ENCODE measurements at regions not wholly inside any gene's neighbourhood (a gene's known extent, or its start where the extent isn't known, plus 50 kb on each side); places are given as distances from the start of the nearest gene placed in this dataset.

DNA sequence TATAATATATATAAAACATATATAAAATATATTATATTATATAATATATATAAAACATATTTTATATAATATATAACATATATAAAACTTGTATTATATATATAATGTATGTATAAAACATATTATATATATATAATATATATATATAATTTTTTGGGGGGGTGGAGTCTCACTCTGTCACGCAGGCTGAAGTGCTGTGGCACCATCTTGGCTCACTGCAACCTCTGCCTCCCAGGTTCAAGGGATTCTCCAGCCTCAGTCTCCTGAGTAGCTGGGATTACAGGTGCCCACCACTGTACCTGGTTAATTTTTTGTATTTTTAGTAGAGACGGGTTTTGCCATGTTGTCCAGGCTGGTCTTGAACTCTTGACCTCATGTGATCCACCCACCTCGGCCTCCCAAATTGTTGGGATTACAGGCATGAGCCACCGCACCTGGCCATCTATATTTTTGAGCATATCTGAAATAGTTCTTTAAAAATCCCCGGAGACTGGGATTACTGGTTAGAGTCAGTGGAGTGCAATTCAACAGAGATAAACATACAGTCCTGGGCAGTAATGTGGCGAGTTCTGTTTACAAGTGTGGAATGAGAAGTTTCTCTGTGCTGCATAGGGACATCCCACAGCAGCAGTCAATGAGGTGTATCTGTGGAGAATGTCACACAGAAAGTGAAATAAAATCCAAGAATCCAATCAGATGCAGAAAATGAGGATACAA lies 208.4 kb downstream of the MYCN start:
- H3K36me3 ChIP-seq (ENCODE audit: control insufficient read depth in 2 of 2, insufficient read depth in 1 of 2, low read length in 2 of 2), result no peaks in the 10 kb centered on the region
- no peaks in the 10 kb centered on the region for H3K4me1 ChIP-seq (ENCODE audit: control insufficient read depth, insufficient read depth, low read length)
- H3K9me3 ChIP-seq (ENCODE audit: control insufficient read depth, insufficient read depth, low read depth, low read length), result no peaks in the 10 kb centered on the region
- H3K27ac ChIP-seq (ENCODE audit: extremely low read depth, low read depth, low read length), result no peak overlapping the region
- POLR2A ChIA-PET, result no interaction called here
- CTCF ChIA-PET, result interaction anchor here (0.6 kb wide), 1 partner anchor 303 kb away, joined by 3 read pairs; no protein-coding TSS in a partner anchor
- H3K4me3 ChIP-seq (ENCODE audit: low read depth, low read length), result no peak overlapping the region
- TF ChIP-seq ZNF701 (tag by site-specific recombination; IDR thresholded peaks at IDR 0.05), result no peak
- no peak for TF ChIP-seq ZFHX2 (tag by site-specific recombination; conservative IDR thresholded peaks at IDR 0.05)
- TF ChIP-seq ZNF549 (tag by site-specific recombination; IDR thresholded peaks at IDR 0.05), result no peak
- no peak for TF ChIP-seq ZNF529 (tag by site-specific recombination; IDR thresholded peaks at IDR 0.05; ENCODE audit: insufficient replicate concordance)

DNA sequence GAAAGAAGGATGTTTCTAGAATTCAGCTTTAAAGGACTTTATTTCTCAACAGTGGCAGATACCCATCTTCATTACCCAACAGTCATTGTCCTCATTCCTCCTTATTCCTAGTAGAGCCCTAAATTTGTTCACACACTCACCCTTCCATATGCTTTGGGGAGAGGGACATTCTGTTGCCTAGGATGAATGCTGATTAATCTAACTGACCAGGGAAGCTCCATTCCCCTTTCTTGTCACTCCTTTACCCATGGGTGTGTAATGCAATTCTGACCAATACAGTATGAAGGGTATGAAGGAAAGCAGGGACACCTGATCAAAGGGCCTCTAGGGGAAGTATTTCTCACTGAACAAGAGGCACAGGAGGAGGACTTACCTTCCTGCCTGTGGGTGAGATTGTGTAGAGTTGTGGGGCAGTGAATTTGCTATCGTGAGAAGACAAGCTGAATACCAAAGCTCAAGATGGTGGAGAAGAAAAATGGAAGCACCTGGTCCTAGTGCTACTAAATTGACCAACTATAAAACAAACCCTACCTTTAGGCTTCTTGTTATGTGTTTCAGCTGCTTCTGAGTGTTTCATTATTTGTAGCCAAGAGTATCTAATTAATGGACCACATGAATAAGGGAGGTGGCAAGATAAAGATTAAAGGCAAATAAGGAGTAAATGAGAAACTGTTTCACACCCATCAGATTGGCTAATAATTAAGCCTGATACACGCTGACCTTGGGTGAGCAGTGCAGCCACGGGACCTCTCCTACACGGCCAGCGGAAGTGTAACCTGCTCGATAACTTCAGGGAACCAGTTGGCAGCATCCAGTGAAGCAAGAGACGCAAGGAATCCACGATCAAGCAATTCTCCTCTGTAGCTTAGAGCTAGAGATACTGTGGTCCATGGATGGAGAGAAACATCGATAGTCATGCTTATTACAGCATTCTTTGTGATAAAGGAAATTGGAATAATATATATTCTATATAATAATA lies 202.3 kb downstream of the MYCN start:
- TF ChIP-seq SP2 (tag by site-specific recombination; IDR thresholded peaks at IDR 0.05), result no peak
- TF ChIP-seq, protein P1, sequence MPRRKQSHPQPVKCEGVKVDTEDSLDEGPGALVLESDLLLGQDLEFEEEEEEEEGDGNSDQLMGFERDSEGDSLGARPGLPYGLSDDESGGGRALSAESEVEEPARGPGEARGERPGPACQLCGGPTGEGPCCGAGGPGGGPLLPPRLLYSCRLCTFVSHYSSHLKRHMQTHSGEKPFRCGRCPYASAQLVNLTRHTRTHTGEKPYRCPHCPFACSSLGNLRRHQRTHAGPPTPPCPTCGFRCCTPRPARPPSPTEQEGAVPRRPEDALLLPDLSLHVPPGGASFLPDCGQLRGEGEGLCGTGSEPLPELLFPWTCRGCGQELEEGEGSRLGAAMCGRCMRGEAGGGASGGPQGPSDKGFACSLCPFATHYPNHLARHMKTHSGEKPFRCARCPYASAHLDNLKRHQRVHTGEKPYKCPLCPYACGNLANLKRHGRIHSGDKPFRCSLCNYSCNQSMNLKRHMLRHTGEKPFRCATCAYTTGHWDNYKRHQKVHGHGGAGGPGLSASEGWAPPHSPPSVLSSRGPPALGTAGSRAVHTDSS (tag by site-specific recombination; IDR thresholded peaks at IDR 0.05), result no peak
- TF ChIP-seq ZNF776 (tag by site-specific recombination; IDR thresholded peaks at IDR 0.05; ENCODE audit: borderline replicate concordance), result no peak
- TF ChIP-seq, protein P2, sequence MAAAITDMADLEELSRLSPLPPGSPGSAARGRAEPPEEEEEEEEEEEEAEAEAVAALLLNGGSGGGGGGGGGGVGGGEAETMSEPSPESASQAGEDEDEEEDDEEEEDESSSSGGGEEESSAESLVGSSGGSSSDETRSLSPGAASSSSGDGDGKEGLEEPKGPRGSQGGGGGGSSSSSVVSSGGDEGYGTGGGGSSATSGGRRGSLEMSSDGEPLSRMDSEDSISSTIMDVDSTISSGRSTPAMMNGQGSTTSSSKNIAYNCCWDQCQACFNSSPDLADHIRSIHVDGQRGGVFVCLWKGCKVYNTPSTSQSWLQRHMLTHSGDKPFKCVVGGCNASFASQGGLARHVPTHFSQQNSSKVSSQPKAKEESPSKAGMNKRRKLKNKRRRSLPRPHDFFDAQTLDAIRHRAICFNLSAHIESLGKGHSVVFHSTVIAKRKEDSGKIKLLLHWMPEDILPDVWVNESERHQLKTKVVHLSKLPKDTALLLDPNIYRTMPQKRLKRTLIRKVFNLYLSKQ (tag by site-specific recombination; IDR thresholded peaks at IDR 0.05; ENCODE audit: borderline replicate concordance), result no peak
- TF ChIP-seq ZNF596 (tag by site-specific recombination; IDR thresholded peaks at IDR 0.05), result no peak
- TF ChIP-seq ZNF426 (tag by site-specific recombination; IDR thresholded peaks at IDR 0.05), result no peak
- ChIA-PET POLR2A (no interaction called here), CTCF (interaction anchor here (0.6 to 1.2 kb wide), 2 partner anchors 203 to 208 kb away, joined by 3 to 8 read pairs; partner anchors contain the start of gene MYCN)
- Histone ChIP-seq H3K27ac (ENCODE audit: extremely low read depth, low read depth, low read length) (no peak overlapping the region), H3K4me3 (ENCODE audit: low read depth, low read length) (no peak overlapping the region), H3K36me3 (ENCODE audit: control insufficient read depth in 2 of 2, insufficient read depth in 1 of 2, low read length in 2 of 2) (no peaks in the 10 kb centered on the region), H3K9me3 (ENCODE audit: control insufficient read depth, insufficient read depth, low read depth, low read length) (no peaks in the 10 kb centered on the region), H3K4me1 (ENCODE audit: control insufficient read depth, insufficient read depth, low read length) (no peaks in the 10 kb centered on the region)

DNA sequence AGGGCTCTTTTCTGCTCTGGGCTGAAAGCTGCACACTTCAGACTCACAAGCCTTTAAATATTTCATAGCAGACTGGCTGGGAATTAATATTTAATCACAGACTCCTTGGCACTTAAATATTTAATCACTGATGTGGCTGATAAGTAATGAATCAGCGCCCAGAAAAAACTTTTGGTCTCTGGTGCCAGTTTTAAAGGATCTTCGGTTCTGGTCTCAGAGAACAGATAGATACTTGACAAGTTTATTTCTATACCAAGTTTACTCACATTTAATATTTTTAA lies 201.2 kb downstream of the MYCN start:
- H3K27ac ChIP-seq (ENCODE audit: extremely low read depth, low read depth, low read length), result no peak overlapping the region
- no peaks in the 10 kb centered on the region for H3K9me3 ChIP-seq (ENCODE audit: control insufficient read depth, insufficient read depth, low read depth, low read length)
- POLR2A ChIA-PET, result no interaction called here
- CTCF ChIA-PET, result interaction anchor here (0.6 to 1.2 kb wide), 2 partner anchors 202 to 322 kb away, joined by 3 to 8 read pairs; partner anchors contain the start of gene MYCN
- no peaks in the 10 kb centered on the region for H3K4me1 ChIP-seq (ENCODE audit: control insufficient read depth, insufficient read depth, low read length)
- H3K36me3 ChIP-seq (ENCODE audit: control insufficient read depth in 2 of 2, insufficient read depth in 1 of 2, low read length in 2 of 2), result no peaks in the 10 kb centered on the region
- H3K4me3 ChIP-seq (ENCODE audit: low read depth, low read length), result no peak overlapping the region
- TF ChIP-seq, protein P3, sequence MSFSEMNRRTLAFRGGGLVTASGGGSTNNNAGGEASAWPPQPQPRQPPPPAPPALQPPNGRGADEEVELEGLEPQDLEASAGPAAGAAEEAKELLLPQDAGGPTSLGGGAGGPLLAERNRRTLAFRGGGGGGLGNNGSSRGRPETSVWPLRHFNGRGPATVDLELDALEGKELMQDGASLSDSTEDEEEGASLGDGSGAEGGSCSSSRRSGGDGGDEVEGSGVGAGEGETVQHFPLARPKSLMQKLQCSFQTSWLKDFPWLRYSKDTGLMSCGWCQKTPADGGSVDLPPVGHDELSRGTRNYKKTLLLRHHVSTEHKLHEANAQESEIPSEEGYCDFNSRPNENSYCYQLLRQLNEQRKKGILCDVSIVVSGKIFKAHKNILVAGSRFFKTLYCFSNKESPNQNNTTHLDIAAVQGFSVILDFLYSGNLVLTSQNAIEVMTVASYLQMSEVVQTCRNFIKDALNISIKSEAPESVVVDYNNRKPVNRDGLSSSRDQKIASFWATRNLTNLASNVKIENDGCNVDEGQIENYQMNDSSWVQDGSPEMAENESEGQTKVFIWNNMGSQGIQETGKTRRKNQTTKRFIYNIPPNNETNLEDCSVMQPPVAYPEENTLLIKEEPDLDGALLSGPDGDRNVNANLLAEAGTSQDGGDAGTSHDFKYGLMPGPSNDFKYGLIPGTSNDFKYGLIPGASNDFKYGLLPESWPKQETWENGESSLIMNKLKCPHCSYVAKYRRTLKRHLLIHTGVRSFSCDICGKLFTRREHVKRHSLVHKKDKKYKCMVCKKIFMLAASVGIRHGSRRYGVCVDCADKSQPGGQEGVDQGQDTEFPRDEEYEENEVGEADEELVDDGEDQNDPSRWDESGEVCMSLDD (tag by site-specific recombination; IDR thresholded peaks at IDR 0.05), result no peak
- no peak for TF ChIP-seq ZNF785 (tag by site-specific recombination; IDR thresholded peaks at IDR 0.05)
- TF ChIP-seq ZNF202 (tag by site-specific recombination; IDR thresholded peaks at IDR 0.05; ENCODE audit: borderline replicate concordance), result no peak
- TF ChIP-seq TCF7L2 (IDR thresholded peaks at IDR 0.05; ENCODE audit: borderline replicate concordance, low read depth, low read length), result no peak
- no peak for TF ChIP-seq ZNF423 (tag by site-specific recombination; IDR thresholded peaks at IDR 0.05)
- TF ChIP-seq, protein P4, sequence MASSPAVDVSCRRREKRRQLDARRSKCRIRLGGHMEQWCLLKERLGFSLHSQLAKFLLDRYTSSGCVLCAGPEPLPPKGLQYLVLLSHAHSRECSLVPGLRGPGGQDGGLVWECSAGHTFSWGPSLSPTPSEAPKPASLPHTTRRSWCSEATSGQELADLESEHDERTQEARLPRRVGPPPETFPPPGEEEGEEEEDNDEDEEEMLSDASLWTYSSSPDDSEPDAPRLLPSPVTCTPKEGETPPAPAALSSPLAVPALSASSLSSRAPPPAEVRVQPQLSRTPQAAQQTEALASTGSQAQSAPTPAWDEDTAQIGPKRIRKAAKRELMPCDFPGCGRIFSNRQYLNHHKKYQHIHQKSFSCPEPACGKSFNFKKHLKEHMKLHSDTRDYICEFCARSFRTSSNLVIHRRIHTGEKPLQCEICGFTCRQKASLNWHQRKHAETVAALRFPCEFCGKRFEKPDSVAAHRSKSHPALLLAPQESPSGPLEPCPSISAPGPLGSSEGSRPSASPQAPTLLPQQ (tag by site-specific recombination; IDR thresholded peaks at IDR 0.05), result no peak
- no peak for TF ChIP-seq ZNF549 (tag by site-specific recombination; IDR thresholded peaks at IDR 0.05)
- no peak for TF ChIP-seq ZNF394 (tag by site-specific recombination; IDR thresholded peaks at IDR 0.05; ENCODE audit: borderline replicate concordance)
- no peak for TF ChIP-seq ZNF23 (tag by site-specific recombination; IDR thresholded peaks at IDR 0.05; ENCODE audit: borderline replicate concordance)
- no peak for TF ChIP-seq ZNF514 (tag by site-specific recombination; IDR thresholded peaks at IDR 0.05)
- no peak for TF ChIP-seq ZNF777 (tag by site-specific recombination; IDR thresholded peaks at IDR 0.05; ENCODE audit: borderline replicate concordance)
